CD14-positive monocyte (primary cell): ENCODE measurements at regions not wholly inside any gene's neighbourhood (a gene's known extent, or its start where the extent isn't known, plus 50 kb on each side); places are given as distances from the start of the nearest gene placed in this dataset.

Source experiments
- DNase-seq, 3 donors: peaks; one replicate each; pipeline ENCODE4 v3.0.0-alpha.2; 2011 to 2022
- H2AFZ ChIP-seq: 2 replicates; pipeline ENCODE4 v1.6.0; 2012; ENCODE audit warnings: mild to moderate bottlenecking, low read depth, low read length, inconsistent platforms; ENCODE audit not compliant: insufficient read depth, poor library complexity, severe bottlenecking
- H3K27ac ChIP-seq, 2 donors: 1 replicate in 1 of 2; 2 replicates in 1 of 2; pipeline ENCODE4 v1.5.1; 2012 to 2013; ENCODE audit warnings: low read length in 2 of 2, control low read depth in 1 of 2, inconsistent platforms in 1 of 2, low read depth in 1 of 2, mild to moderate bottlenecking in 1 of 2
- H3K27me3 ChIP-seq, 2 donors: one replicate each; pipeline versions ENCODE4 v1.6.0 to v1.6.1; 2011 to 2013; ENCODE audit warnings: low read length in 2 of 2; ENCODE audit not compliant: control insufficient read depth in 2 of 2, insufficient read depth in 2 of 2
- H3K36me3 ChIP-seq, 2 donors: replicated peaks in 1 of 2; 1 replicate in 1 of 2; 2 replicates in 1 of 2; pipeline versions ENCODE4 v1.5.1 to v1.6.1; 2012 to 2013; ENCODE audit warnings: low read length in 2 of 2, control low read depth in 1 of 2, inconsistent platforms in 1 of 2, mild to moderate bottlenecking in 1 of 2; ENCODE audit not compliant: insufficient read depth in 2 of 2, control insufficient read depth in 1 of 2
- H3K4me1 ChIP-seq, 2 donors: 1 replicate in 1 of 2; 2 replicates in 1 of 2; pipeline versions ENCODE4 v1.5.1 to v1.6.1; 2012 to 2013; ENCODE audit warnings: low read length in 2 of 2, control low read depth in 1 of 2, inconsistent platforms in 1 of 2, mild to moderate bottlenecking in 1 of 2, moderate library complexity in 1 of 2; ENCODE audit not compliant: insufficient read depth in 2 of 2, control insufficient read depth in 1 of 2
- H3K4me2 ChIP-seq: replicated peaks from 2 replicates; pipeline ENCODE3; 2012; ENCODE audit warnings: low read length, moderate library complexity, mild to moderate bottlenecking; ENCODE audit not compliant: poor library complexity, severe bottlenecking; ENCODE audit errors: extremely low read depth
- H3K4me3 ChIP-seq, 3 experiments: fragments of 200-600 bp in 1 of 3; sonication (generic) in 1 of 3; replicated peaks in 1 of 3; 1 replicate in 2 of 3; 2 replicates in 1 of 3; pipeline ENCODE4 v1.5.1; 2011 to 2013; ENCODE audit warnings: low read length in 3 of 3, mild to moderate bottlenecking in 3 of 3, control low read depth in 2 of 3, low read depth in 2 of 3, inconsistent platforms in 1 of 3, moderate library complexity in 1 of 3
- H3K79me2 ChIP-seq: 2 replicates; pipeline ENCODE4 v1.6.0; 2012; ENCODE audit warnings: mild to moderate bottlenecking, control low read depth, inconsistent platforms, low read length, moderate library complexity; ENCODE audit not compliant: insufficient read depth
- H3K9ac ChIP-seq: 2 replicates; pipeline ENCODE4 v1.6.0; 2017; ENCODE audit warnings: low read length, mild to moderate bottlenecking; ENCODE audit not compliant: insufficient read depth, poor library complexity, severe bottlenecking
- H3K9me3 ChIP-seq, 2 donors: replicated peaks in 1 of 2; 1 replicate in 1 of 2; 2 replicates in 1 of 2; pipeline versions ENCODE4 v1.5.1 to v1.6.1; 2012 to 2013; ENCODE audit warnings: low read length in 2 of 2, control low read depth in 1 of 2; ENCODE audit not compliant: control insufficient read depth in 1 of 2, insufficient read depth in 1 of 2
- H4K20me1 ChIP-seq: 2 replicates; pipeline ENCODE4 v1.6.0; 2012; ENCODE audit warnings: mild to moderate bottlenecking, low read length, control low read depth, moderate library complexity; ENCODE audit not compliant: insufficient read depth
- H3K27ac Mint-ChIP-seq, 7 donors: one replicate each; pipeline ENCODE4 v1.8.0; 2020; ENCODE audit warnings: mild to moderate bottlenecking in 7 of 7, mixed read lengths in 7 of 7, moderate library complexity in 6 of 7, inconsistent platforms in 2 of 7
- H3K27me3 Mint-ChIP-seq, 3 donors: one replicate each; pipeline ENCODE4 v1.8.0; 2021 to 2022; ENCODE audit warnings: low read depth in 3 of 3, mild to moderate bottlenecking in 3 of 3, mixed read lengths in 3 of 3, moderate library complexity in 3 of 3, inconsistent platforms in 1 of 3
- H3K36me3 Mint-ChIP-seq, 2 donors: one replicate each; pipeline ENCODE4 v1.8.0; 2020; ENCODE audit warnings: mixed read lengths in 2 of 2, inconsistent platforms in 1 of 2, mild to moderate bottlenecking in 1 of 2
- H3K4me1 Mint-ChIP-seq: one replicate; pipeline ENCODE4 v1.8.0; 2020; ENCODE audit warnings: mild to moderate bottlenecking, mixed read lengths
- H3K4me3 Mint-ChIP-seq, 2 donors: one replicate each; pipeline ENCODE4 v1.8.0; 2020; ENCODE audit warnings: mild to moderate bottlenecking in 2 of 2, mixed read lengths in 2 of 2, moderate library complexity in 1 of 2
- H3K9me3 Mint-ChIP-seq, 7 donors: one replicate each; pipeline ENCODE4 v1.8.0; 2020 to 2022; ENCODE audit warnings: mixed read lengths in 7 of 7, mild to moderate bottlenecking in 6 of 7, moderate library complexity in 6 of 7, inconsistent platforms in 2 of 7
- WGBS: methylation state at CpG from one replicate; pipeline ENCODE4 v1.1.5; 2013; ENCODE audit warnings: missing lambda C conversion rate; ENCODE audit not compliant: insufficient coverage; 5-methylcytosine and 5-hydroxymethylcytosine counted together
- intact Hi-C, 2 donors: fragments of 100-400 bp; cut with micrococcal nuclease; formaldehyde crosslinking; loops; one replicate each; pipeline versions ENCODE4 v1.15.0 to v1.15.1; 2023
- TF ChIP-seq, protein P1 (sequence below): fragments of 200-600 bp; IDR thresholded peaks from one replicate; pipeline ENCODE4 v1.8.0; 2022; ENCODE audit warnings: antibody characterized with exemption, mild to moderate bottlenecking

DNA sequence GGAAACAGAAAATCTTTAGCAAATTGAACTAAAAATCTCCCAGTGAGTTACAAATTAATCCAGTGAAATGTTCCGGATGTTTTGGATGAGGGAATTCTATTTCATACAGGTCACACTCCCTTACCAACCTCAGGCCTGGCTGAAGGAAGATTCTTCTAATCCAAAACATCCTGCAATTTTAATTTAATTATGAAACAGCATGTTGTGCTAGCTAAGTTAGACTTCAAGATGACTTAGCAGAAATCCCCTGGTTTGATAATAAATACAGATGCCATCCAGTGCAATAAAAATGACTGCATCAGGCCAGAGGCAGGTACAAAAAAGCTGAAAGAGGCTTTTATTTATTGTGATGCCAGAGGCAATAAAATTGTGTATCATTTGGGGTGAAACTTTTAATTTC, 96.7 kb upstream of the CLDN10 start:
- TF ChIP-seq, protein P1, sequence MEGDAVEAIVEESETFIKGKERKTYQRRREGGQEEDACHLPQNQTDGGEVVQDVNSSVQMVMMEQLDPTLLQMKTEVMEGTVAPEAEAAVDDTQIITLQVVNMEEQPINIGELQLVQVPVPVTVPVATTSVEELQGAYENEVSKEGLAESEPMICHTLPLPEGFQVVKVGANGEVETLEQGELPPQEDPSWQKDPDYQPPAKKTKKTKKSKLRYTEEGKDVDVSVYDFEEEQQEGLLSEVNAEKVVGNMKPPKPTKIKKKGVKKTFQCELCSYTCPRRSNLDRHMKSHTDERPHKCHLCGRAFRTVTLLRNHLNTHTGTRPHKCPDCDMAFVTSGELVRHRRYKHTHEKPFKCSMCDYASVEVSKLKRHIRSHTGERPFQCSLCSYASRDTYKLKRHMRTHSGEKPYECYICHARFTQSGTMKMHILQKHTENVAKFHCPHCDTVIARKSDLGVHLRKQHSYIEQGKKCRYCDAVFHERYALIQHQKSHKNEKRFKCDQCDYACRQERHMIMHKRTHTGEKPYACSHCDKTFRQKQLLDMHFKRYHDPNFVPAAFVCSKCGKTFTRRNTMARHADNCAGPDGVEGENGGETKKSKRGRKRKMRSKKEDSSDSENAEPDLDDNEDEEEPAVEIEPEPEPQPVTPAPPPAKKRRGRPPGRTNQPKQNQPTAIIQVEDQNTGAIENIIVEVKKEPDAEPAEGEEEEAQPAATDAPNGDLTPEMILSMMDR, result no peak
- Mint-ChIP-seq H3K27ac (no peak overlapping the region), H3K36me3 (no peaks in the 10 kb centered on the region), H3K4me1 (peaks cover 14% of the 10 kb centered on the region), H3K9me3 (peaks cover 15 to 27% (median 18%) of the 10 kb centered on the region in 7 donors), H3K4me3 (no peak overlapping the region), H3K27me3 (no peaks in the 10 kb centered on the region)
- Histone ChIP-seq H3K27ac (no peak overlapping the region), H3K4me1 (peaks cover 6 to 12% of the 10 kb centered on the region in 2 donors), H3K27me3 (no peaks in the 10 kb centered on the region), H3K36me3 (no peaks in the 10 kb centered on the region), H3K4me3 (no peak overlapping the region), H3K79me2 (no peaks in the 10 kb centered on the region), H3K9ac (no peak overlapping the region), H3K9me3 (peaks cover 8 to 13% of the 10 kb centered on the region in 2 donors), H4K20me1 (no peaks in the 10 kb centered on the region), H3K4me2 (no peak overlapping the region), H2AFZ (no peak overlapping the region)
- no CpG with 5 or more reads among the region's 1 CpG for WGBS
- no peak for DNase-seq
- intact Hi-C loops, result no loop called here

DNA sequence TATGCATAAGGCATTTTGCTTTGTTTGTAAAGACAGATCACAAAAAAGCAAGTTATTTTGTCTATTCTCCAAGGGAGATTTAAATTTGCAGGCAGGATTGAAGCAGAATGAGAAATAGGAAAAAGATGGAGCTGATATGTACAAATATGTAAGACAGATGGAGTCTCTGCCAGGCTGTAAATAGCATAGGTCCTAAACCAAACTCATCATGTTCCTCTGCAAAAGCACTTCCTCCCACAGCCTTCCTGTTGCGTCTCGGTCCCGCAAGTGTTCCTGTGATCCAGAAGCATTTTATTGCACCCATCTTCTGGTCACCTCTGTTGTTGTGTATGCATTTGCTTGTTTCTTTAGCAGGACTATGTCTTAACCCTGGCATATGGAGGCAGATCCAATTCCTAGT, 95.7 kb upstream of the CLDN10 start:
- DNase-seq, result no peak

More for the DNA sequence above, 95.7 kb upstream of the CLDN10 start:
- H3K36me3 Mint-ChIP-seq, result no peaks in the 10 kb centered on the region
- no peaks in the 10 kb centered on the region for H3K27me3 ChIP-seq
- no peaks in the 10 kb centered on the region for H3K27me3 Mint-ChIP-seq
- H3K9me3 ChIP-seq, result peaks cover 8 to 13% of the 10 kb centered on the region in 2 donors
- TF ChIP-seq, protein P1, result no peak
- intact Hi-C loops, result no loop called here
- peak overlapping the region; percentile 15 for H2AFZ ChIP-seq
- peak overlapping the region; percentile 7 to 69 for H3K4me3 Mint-ChIP-seq
- peaks cover 14% of the 10 kb centered on the region for H3K4me1 Mint-ChIP-seq
- peak overlapping the region in 1 of 7 donors; percentile 52 for H3K27ac Mint-ChIP-seq
- peaks cover 15 to 27% (median 18%) of the 10 kb centered on the region in 7 donors for H3K9me3 Mint-ChIP-seq
- H3K4me1 ChIP-seq, result peaks cover 6 to 12% of the 10 kb centered on the region in 2 donors
- peak overlapping the region in 1 of 3 experiments; percentile 35 for H3K4me3 ChIP-seq
- no CpG with 5 or more reads among the region's 3 CpGs for WGBS
- H3K9ac ChIP-seq, result no peak overlapping the region
- H3K36me3 ChIP-seq, result no peaks in the 10 kb centered on the region
- H3K27ac ChIP-seq, result no peak overlapping the region
- no peaks in the 10 kb centered on the region for H3K79me2 ChIP-seq
- H4K20me1 ChIP-seq, result no peaks in the 10 kb centered on the region
- peak overlapping the region; percentile 21 for H3K4me2 ChIP-seq
